IMR-90 (cell line): ENCODE measurements at regions not wholly inside any gene's neighbourhood (a gene's known extent, or its start where the extent isn't known, plus 50 kb on each side); places are given as distances from the start of the nearest gene placed in this dataset.
"Not testable (repeated sequence)": the region's sequence is repeated elsewhere in the genome, so short reads cannot be mapped to it uniquely, and the experiment has no call there.

ENCODE experiments used
- ATAC-seq: fragments of 200-7000 bp; cut with Tn5 transposase; 2 replicates; pipeline ENCODE4 v1.9.1; 2020; ENCODE audit warnings: low read depth, mild to moderate bottlenecking, moderate library complexity
- BruUV-seq: library from RNA; stranded (reverse); fragments of 400-500 nt; replicated peaks from 2 replicates; lab custom pipeline; 2021; lab: Mats Ljungman, UMichigan
- CTCF ChIA-PET: fragments of 300-600 bp; formaldehyde crosslinking; extraction: SDS; loops from one replicate; lab custom pipeline; 2021; ENCODE audit warnings: antibody characterized with exemption; lab: Yijun Ruan, JAX
- POLR2A ChIA-PET: fragments of 300-600 bp; sonication (Branson Sonifier 250); formaldehyde crosslinking; loops from one replicate; lab custom pipeline; 2022; ENCODE audit warnings: antibody characterized with exemption; ENCODE audit not compliant: unreplicated experiment; lab: Charles Lee
- DNase-seq: peaks from one replicate; pipeline ENCODE4 v3.0.0; 2013
- H2AFZ ChIP-seq: replicated peaks from 2 replicates; pipeline ENCODE3; 2013; ENCODE audit warnings: low read length, mild to moderate bottlenecking; ENCODE audit not compliant: poor library complexity
- H2AK5ac ChIP-seq: 2 replicates; pipeline ENCODE4 v1.6.1; 2013; ENCODE audit warnings: low read depth, low read length, inconsistent platforms
- H2AK9ac ChIP-seq: replicated peaks from 2 replicates; pipeline ENCODE3; 2013; ENCODE audit warnings: mild to moderate bottlenecking, low read depth, low read length, moderate library complexity; ENCODE audit not compliant: poor library complexity
- H2BK120ac ChIP-seq: 2 replicates; pipeline ENCODE4 v1.6.1; 2013; ENCODE audit warnings: low read depth, low read length, inconsistent platforms
- H2BK15ac ChIP-seq: 3 replicates; pipeline ENCODE4 v1.6.1; 2013; ENCODE audit warnings: low read depth, low read length, inconsistent platforms
- H2BK20ac ChIP-seq: 2 replicates; pipeline ENCODE4 v1.6.1; 2013; ENCODE audit warnings: low read depth, mild to moderate bottlenecking, inconsistent platforms, low read length, moderate library complexity
- H2BK5ac ChIP-seq: 2 replicates; pipeline ENCODE4 v1.6.1; 2013; ENCODE audit warnings: mild to moderate bottlenecking, low read depth, low read length, inconsistent platforms; ENCODE audit not compliant: poor library complexity, severe bottlenecking
- H3K14ac ChIP-seq: replicated peaks from 2 replicates; pipeline ENCODE4 v1.6.1; 2013; ENCODE audit warnings: low read depth, low read length, inconsistent platforms
- H3K18ac ChIP-seq: 2 replicates; pipeline ENCODE4 v1.6.1; 2013; ENCODE audit warnings: low read depth, low read length, control low read depth
- H3K23ac ChIP-seq: 2 replicates; pipeline ENCODE4 v1.6.1; 2013; ENCODE audit warnings: low read depth, low read length, inconsistent platforms
- H3K27ac ChIP-seq: 2 replicates; pipeline ENCODE4 v1.5.1; 2013; ENCODE audit warnings: mild to moderate bottlenecking, control low read depth, low read length; ENCODE audit not compliant: insufficient read depth
- H3K27me3 ChIP-seq: 2 replicates; pipeline ENCODE4 v1.6.1; 2013; ENCODE audit warnings: low read length; ENCODE audit not compliant: control insufficient read depth, insufficient read depth
- H3K36me3 ChIP-seq: 2 replicates; pipeline ENCODE4 v1.6.1; 2013; ENCODE audit warnings: low read length, mixed read lengths; ENCODE audit not compliant: control insufficient read depth, insufficient read depth
- H3K4ac ChIP-seq: 2 replicates; pipeline ENCODE4 v1.6.1; 2013; ENCODE audit warnings: low read depth, low read length, inconsistent platforms
- H3K4me1 ChIP-seq: 2 replicates; pipeline ENCODE4 v1.6.1; 2013; ENCODE audit warnings: low read length, mixed read lengths; ENCODE audit not compliant: control insufficient read depth, insufficient read depth
- H3K4me2 ChIP-seq: 2 replicates; pipeline ENCODE4 v1.6.1; 2013; ENCODE audit warnings: low read depth, mild to moderate bottlenecking, control low read depth, low read length, moderate library complexity
- H3K4me3 ChIP-seq: 2 replicates; pipeline ENCODE4 v1.5.1; 2013; ENCODE audit warnings: low read depth, mild to moderate bottlenecking, control low read depth, low read length, moderate library complexity; ENCODE audit not compliant: insufficient read depth
- H3K56ac ChIP-seq: 2 replicates; pipeline ENCODE4 v1.6.1; 2013; ENCODE audit warnings: low read length, inconsistent platforms; ENCODE audit not compliant: insufficient read depth; ENCODE audit errors: extremely low read depth
- H3K79me1 ChIP-seq, 2 experiments: 2 replicates each; pipeline ENCODE4 v1.6.1; 2013; ENCODE audit warnings: low read length in 2 of 2, inconsistent platforms in 1 of 2, low read depth in 1 of 2
- H3K9ac ChIP-seq: 2 replicates; pipeline ENCODE4 v1.6.1; 2013; ENCODE audit warnings: low read depth, low read length, control low read depth
- H3K9me1 ChIP-seq: 2 replicates; pipeline ENCODE4 v1.6.1; 2013; ENCODE audit warnings: low read length, inconsistent platforms; ENCODE audit not compliant: insufficient read depth
- H3K9me3 ChIP-seq: 2 replicates; pipeline ENCODE4 v1.6.1; 2013; ENCODE audit warnings: low read length; ENCODE audit not compliant: control insufficient read depth, insufficient read depth
- H4K20me1 ChIP-seq: 2 replicates; pipeline ENCODE4 v1.6.1; 2013; ENCODE audit warnings: low read length, inconsistent platforms; ENCODE audit not compliant: insufficient read depth
- H4K5ac ChIP-seq: 2 replicates; pipeline ENCODE4 v1.6.1; 2013; ENCODE audit warnings: mild to moderate bottlenecking, low read depth, low read length, control low read depth
- H4K8ac ChIP-seq, 2 experiments: 2 replicates each; pipeline ENCODE4 v1.6.1; 2013; ENCODE audit warnings: low read depth in 2 of 2, low read length in 2 of 2, control low read depth in 1 of 2, inconsistent platforms in 1 of 2
- H4K91ac ChIP-seq: 2 replicates; pipeline ENCODE4 v1.6.1; 2013; ENCODE audit warnings: low read depth, low read length, inconsistent platforms; ENCODE audit not compliant: insufficient read depth
- WGBS, 2 experiments: methylation state at CpG; one replicate each; pipeline versions ENCODE4 v1.1.5 to v1.1.7; 2013; ENCODE audit warnings: missing lambda C conversion rate in 2 of 2; ENCODE audit not compliant: insufficient read length in 1 of 2; ENCODE audit errors: extremely low coverage in 2 of 2; 5-methylcytosine and 5-hydroxymethylcytosine counted together
- dilution Hi-C: fragments of 300-500 bp; cut with HindIII; formaldehyde crosslinking; loops from one replicate; pipeline ENCODE4 v1.14.3; 2018; ENCODE audit warnings: low sequenced_read_pairs; ENCODE audit not compliant: unreplicated experiment
- in situ Hi-C: fragments of 300-500 bp; cut with MboI; formaldehyde crosslinking; loops from 3 replicates; pipeline ENCODE4 v1.14.3; 2019; ENCODE audit warnings: low sequenced_read_pairs, inconsistent platforms, mixed read lengths
- intact Hi-C: fragments of 100-400 bp; cut with micrococcal nuclease; formaldehyde crosslinking; loops from 2 replicates; pipeline ENCODE4 v1.10.0; 2022

DNA sequence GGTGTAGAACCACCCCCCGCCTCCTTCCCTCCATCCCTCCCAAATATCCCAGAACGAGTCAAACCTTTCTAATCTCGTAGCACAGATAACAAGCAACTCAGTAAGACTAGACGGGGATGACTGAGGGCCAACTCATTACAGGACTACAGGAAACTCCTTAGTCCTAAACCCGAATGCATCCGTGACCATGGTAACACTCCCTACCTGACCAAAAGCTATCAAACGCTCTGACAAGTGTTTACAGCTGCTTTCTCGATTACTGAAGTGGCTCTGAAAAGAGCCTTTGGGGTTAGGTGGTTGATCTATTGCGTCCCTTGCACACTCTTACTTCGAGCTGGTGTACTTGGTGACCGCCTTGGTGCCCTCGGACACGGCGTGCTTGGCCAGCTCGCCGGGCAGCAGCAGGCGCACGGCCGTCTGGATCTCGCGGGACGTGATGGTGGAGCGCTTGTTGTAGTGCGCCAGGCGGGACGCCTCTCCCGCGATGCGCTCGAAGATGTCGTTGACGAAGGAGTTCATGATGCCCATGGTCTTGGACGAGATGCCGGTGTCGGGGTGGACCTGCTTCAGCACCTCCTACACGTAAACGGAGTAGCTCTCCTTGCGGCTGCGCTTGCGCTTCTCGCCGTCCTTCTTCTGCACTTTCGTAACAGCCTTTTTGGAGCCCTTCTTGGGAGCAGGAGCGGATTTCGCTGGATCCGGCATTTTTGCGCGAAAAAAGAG lies 67.7 kb downstream of the FAM72C start:
- ATAC-seq (peak; percentile 51), DNase-seq (peak; percentile 41)
- WGBS, 2 experiments = no CpG with 5 or more reads among the region's 48 CpGs
- H3K36me3 ChIP-seq, H4K20me1 ChIP-seq, H3K27me3 ChIP-seq, in situ Hi-C loops, H3K9me3 ChIP-seq, H2AK5ac ChIP-seq, H3K4ac ChIP-seq, H2AK9ac ChIP-seq, H3K27ac ChIP-seq, H3K56ac ChIP-seq, H2BK20ac ChIP-seq, CTCF ChIA-PET, H3K9me1 ChIP-seq, H2AFZ ChIP-seq, H3K14ac ChIP-seq, H2BK15ac ChIP-seq, H3K23ac ChIP-seq, H2BK120ac ChIP-seq, intact Hi-C loops, H3K4me1 ChIP-seq, H3K18ac ChIP-seq, H3K79me1 ChIP-seq, H4K91ac ChIP-seq, H4K5ac ChIP-seq, dilution Hi-C loops, POLR2A ChIA-PET: not testable (repeated sequence)
- H3K9ac ChIP-seq = 0 out of 2 replicates have a peak overlapping the region, but pooled peaks have one; percentile 39
- peak overlapping the region; percentile 58 for H2BK5ac ChIP-seq
- BruUV-seq = TSS peak; percentile 51
- peak overlapping the region in 1 of 2 experiments; percentile 53; a peak in 1 of 4 replicates for H4K8ac ChIP-seq
- H3K4me2 ChIP-seq = peak overlapping the region; percentile 75
- peak overlapping the region; percentile 64 for H3K4me3 ChIP-seq

DNA sequence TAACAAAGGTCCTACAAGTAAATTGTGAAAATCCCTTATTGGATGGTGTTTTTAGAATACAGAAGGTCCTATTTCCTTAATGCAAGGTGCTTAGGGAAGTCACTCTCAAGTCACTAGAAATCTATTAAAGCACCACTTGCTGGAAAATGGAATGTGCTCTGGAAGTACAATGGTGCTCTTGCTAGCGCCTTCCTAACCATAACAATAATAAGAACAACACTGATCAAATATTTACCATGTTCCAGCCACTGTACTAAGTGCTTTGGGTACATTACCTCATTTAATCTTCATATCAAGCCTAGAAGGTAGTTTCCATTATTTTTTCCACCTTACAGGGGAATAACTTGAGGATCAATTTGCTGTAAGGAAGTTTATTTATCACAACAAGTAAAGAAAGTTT lies 75.4 kb downstream of the FAM72C start:
- H2AK5ac ChIP-seq, H3K4me1 ChIP-seq, H3K14ac ChIP-seq, ATAC-seq, H2BK5ac ChIP-seq, BruUV-seq, H3K79me1 ChIP-seq, H3K27me3 ChIP-seq, H2AFZ ChIP-seq, H3K9me3 ChIP-seq, H3K27ac ChIP-seq, H2AK9ac ChIP-seq, H4K20me1 ChIP-seq, H4K8ac ChIP-seq, H3K4ac ChIP-seq, H3K18ac ChIP-seq, in situ Hi-C loops, H3K4me2 ChIP-seq, H3K56ac ChIP-seq, H3K4me3 ChIP-seq, POLR2A ChIA-PET, H4K91ac ChIP-seq, H4K5ac ChIP-seq, H3K23ac ChIP-seq, H3K9ac ChIP-seq, H2BK20ac ChIP-seq, H2BK120ac ChIP-seq, H3K9me1 ChIP-seq, dilution Hi-C loops, H3K36me3 ChIP-seq, H2BK15ac ChIP-seq, intact Hi-C loops, CTCF ChIA-PET, DNase-seq: not testable (repeated sequence)
- WGBS, 2 experiments = no CpG with 5 or more reads among the region's 1 CpG
